DND-41 (cell line): ENCODE measurements at regions not wholly inside any gene's neighbourhood (a gene's known extent, or its start where the extent isn't known, plus 50 kb on each side); places are given as distances from the start of the nearest gene placed in this dataset.

ENCODE experiments used
- EZH2 ChIP-seq: IDR thresholded peaks from 3 replicates; pipeline ENCODE4 v1.6.1; 2012; ENCODE audit warnings: borderline replicate concordance, low read depth, mild to moderate bottlenecking, moderate library complexity, low read length, inconsistent platforms; ENCODE audit not compliant: severe bottlenecking
- TF ChIP-seq, protein P1 (sequence below): IDR thresholded peaks from 2 replicates; pipeline ENCODE4 v1.5.1; 2012; ENCODE audit warnings: borderline replicate concordance, low read length, moderate library complexity, mild to moderate bottlenecking; ENCODE audit not compliant: poor library complexity, severe bottlenecking; ENCODE audit errors: extremely low read depth

DNA sequence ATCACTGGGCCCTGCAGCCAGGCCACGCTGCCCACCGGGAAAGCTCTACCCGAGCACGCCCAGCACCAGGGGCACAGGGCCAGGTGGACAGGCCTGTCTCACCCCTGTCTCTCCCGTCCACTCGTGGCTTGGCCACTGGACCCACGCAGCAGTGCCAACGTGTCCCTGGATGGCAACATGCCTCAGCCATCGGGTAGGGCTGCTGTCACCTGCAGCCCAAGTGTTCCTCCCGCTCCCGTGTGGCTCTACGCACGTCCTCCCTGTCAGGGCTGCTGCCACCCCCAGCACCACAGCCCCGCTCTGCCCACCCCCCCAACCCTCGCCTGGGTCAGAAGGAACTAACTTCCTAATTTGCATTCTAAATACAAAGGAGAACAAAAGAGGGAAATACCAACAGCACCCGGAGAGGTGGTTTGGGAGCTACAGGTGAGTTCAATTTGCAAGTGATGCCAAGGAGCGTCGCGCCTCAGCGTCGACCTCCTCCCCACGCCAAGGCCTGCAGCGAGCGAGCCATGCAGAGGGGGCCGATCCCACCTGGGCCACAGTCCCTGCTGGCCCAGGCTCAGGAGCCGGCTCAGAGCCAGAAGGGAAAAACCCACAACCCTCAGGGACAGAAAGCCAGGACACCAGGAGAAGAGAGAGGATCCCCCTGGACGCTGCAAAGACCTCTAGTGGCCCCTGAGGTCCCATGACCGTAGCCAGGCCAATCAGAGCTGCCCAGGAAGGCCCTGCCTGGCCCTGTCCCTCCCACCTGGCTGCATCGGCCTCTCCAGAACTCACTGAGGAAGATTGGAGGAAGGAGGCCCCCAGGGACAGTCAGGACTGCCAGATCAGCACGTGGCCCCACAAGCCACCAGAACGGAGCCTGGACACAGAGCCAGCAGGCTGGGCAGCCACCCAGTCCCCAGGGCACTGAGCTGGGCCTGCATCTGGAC is 128.4 kb upstream of the SPACA7 start:
- TF ChIP-seq, protein P1, sequence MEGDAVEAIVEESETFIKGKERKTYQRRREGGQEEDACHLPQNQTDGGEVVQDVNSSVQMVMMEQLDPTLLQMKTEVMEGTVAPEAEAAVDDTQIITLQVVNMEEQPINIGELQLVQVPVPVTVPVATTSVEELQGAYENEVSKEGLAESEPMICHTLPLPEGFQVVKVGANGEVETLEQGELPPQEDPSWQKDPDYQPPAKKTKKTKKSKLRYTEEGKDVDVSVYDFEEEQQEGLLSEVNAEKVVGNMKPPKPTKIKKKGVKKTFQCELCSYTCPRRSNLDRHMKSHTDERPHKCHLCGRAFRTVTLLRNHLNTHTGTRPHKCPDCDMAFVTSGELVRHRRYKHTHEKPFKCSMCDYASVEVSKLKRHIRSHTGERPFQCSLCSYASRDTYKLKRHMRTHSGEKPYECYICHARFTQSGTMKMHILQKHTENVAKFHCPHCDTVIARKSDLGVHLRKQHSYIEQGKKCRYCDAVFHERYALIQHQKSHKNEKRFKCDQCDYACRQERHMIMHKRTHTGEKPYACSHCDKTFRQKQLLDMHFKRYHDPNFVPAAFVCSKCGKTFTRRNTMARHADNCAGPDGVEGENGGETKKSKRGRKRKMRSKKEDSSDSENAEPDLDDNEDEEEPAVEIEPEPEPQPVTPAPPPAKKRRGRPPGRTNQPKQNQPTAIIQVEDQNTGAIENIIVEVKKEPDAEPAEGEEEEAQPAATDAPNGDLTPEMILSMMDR, result no peak
- no peak for TF ChIP-seq EZH2
